ENCODE measurements at regions not wholly inside any gene's neighbourhood (a gene's known extent, or its start where the extent isn't known, plus 50 kb on each side); places are given as distances from the start of the nearest gene placed in this dataset.
"Not testable (repeated sequence)": the region's sequence is repeated elsewhere in the genome, so short reads cannot be mapped to it uniquely, and the experiment has no call there.

GRCh38 chr16:73125850-73126524 is 78.1 kb upstream of the ZFHX3 start:
- DNase-seq: no peak

GRCh38 chr16:73124665-73125375 is 76.9 kb upstream of the ZFHX3 start:
- no peak for DNase-seq

GRCh38 chr16:73124097-73124652 is 76.2 kb upstream of the ZFHX3 start:
- DNase-seq: no peak

- DNase-seq: peak; percentile 45
Observed at GRCh38 chr16:73122604-73123391, 74.9 kb upstream of the ZFHX3 start.

- no peak for DNase-seq
Observed at GRCh38 chr16:73116576-73116975, 68.6 kb upstream of the ZFHX3 start.

GRCh38 chr16:73113336-73113735 is 65.4 kb upstream of the ZFHX3 start:
- no peak for DNase-seq

- no peak for DNase-seq
Observed at GRCh38 chr16:73108195-73108963, 60.5 kb upstream of the ZFHX3 start.

- DNase-seq: no peak
Observed at GRCh38 chr16:73107371-73107770, 59.4 kb upstream of the ZFHX3 start.

- DNase-seq: no peak
Observed at GRCh38 chr16:73106329-73107034, 58.6 kb upstream of the ZFHX3 start.

GRCh38 chr16:73101568-73101967 is 53.6 kb upstream of the ZFHX3 start:
- no peak for DNase-seq

- DNase-seq: not testable (repeated sequence)
Observed at GRCh38 chr16:73099601-73100000, 51.7 kb upstream of the ZFHX3 start.
